ENCODE measurements at regions not wholly inside any gene's neighbourhood (a gene's known extent, or its start where the extent isn't known, plus 50 kb on each side); places are given as distances from the start of the nearest gene placed in this dataset.

- H3K4me3 ChIP-seq (ENCODE audit: low read length, poor library complexity, severe bottlenecking): no peak overlapping the region
- H3K36me3 ChIP-seq (ENCODE audit: insufficient read depth, low read length): no peaks in the 10 kb centered on the region
- no peaks in the 10 kb centered on the region for H4K20me1 ChIP-seq (ENCODE audit: insufficient read depth, low read length, poor library complexity, severe bottlenecking)
- no peaks in the 10 kb centered on the region for H3F3A ChIP-seq (ENCODE audit: low read depth)
- TF ChIP-seq EZH2phosphoT487 (IDR thresholded peaks at IDR 0.05; ENCODE audit: borderline replicate concordance): no peak
- no peak for TF ChIP-seq CTCF (conservative IDR thresholded peaks at IDR 0.05; ENCODE audit: low read length)
- H3K27me3 ChIP-seq (ENCODE audit: insufficient read depth, low read length, poor library complexity, severe bottlenecking): no peaks in the 10 kb centered on the region
- no peaks in the 10 kb centered on the region for H3K9me3 ChIP-seq (ENCODE audit: insufficient read depth, low read depth, low read length)
- no peaks in the 10 kb centered on the region for H3K4me1 ChIP-seq (ENCODE audit: insufficient read depth, low read length, poor library complexity, severe bottlenecking)
- H2AFZ ChIP-seq (ENCODE audit: low read length): no peak overlapping the region
- no peaks in the 10 kb centered on the region for H3K9me2 ChIP-seq (replicated peaks; ENCODE audit: low read depth, low read length)
- no peak overlapping the region for H3K4me2 ChIP-seq (ENCODE audit: low read depth, low read length, poor library complexity, severe bottlenecking)
- no peaks in the 10 kb centered on the region for H3K79me2 ChIP-seq (ENCODE audit: insufficient read depth, low read length)
- no peak overlapping the region for H3K9ac ChIP-seq (ENCODE audit: low read depth, low read length, poor library complexity, severe bottlenecking)
These were observed 95.0 kb upstream of the SMARCAD1 start for GRCh38 chr4:94112644-94113043.

- Histone ChIP-seq H3K27me3 (ENCODE audit: insufficient read depth, low read length, poor library complexity, severe bottlenecking) (no peaks in the 10 kb centered on the region), H3F3A (ENCODE audit: low read depth) (no peaks in the 10 kb centered on the region), H3K9me2 (replicated peaks; ENCODE audit: low read depth, low read length) (no peaks in the 10 kb centered on the region; the same call in 1 of the 2 replicates), H3K4me1 (ENCODE audit: insufficient read depth, low read length, poor library complexity, severe bottlenecking) (no peaks in the 10 kb centered on the region), H3K9me3 (ENCODE audit: insufficient read depth, low read depth, low read length) (no peaks in the 10 kb centered on the region), H3K36me3 (ENCODE audit: insufficient read depth, low read length) (no peaks in the 10 kb centered on the region), H4K20me1 (ENCODE audit: insufficient read depth, low read length, poor library complexity, severe bottlenecking) (no peaks in the 10 kb centered on the region), H3K79me2 (ENCODE audit: insufficient read depth, low read length) (no peaks in the 10 kb centered on the region), H3K9ac (ENCODE audit: low read depth, low read length, poor library complexity, severe bottlenecking) (no peak overlapping the region), H3K4me2 (ENCODE audit: low read depth, low read length, poor library complexity, severe bottlenecking) (no peak overlapping the region), H2AFZ (ENCODE audit: low read length) (no peak overlapping the region), H3K4me3 (ENCODE audit: low read length, poor library complexity, severe bottlenecking) (no peak overlapping the region)
- TF ChIP-seq CTCF (conservative IDR thresholded peaks at IDR 0.05; ENCODE audit: low read length): no peak
- TF ChIP-seq EZH2phosphoT487 (IDR thresholded peaks at IDR 0.05; ENCODE audit: borderline replicate concordance): no peak
These were observed 92.0 kb upstream of the SMARCAD1 start for GRCh38 chr4:94115687-94116086.

- no peaks in the 10 kb centered on the region for H3F3A ChIP-seq (ENCODE audit: low read depth)
- H2AFZ ChIP-seq (ENCODE audit: low read length): no peak overlapping the region
- H3K4me1 ChIP-seq (ENCODE audit: insufficient read depth, low read length, poor library complexity, severe bottlenecking): no peaks in the 10 kb centered on the region
- H3K36me3 ChIP-seq (ENCODE audit: insufficient read depth, low read length): no peaks in the 10 kb centered on the region
- H3K9me3 ChIP-seq (ENCODE audit: insufficient read depth, low read depth, low read length): no peaks in the 10 kb centered on the region
- no peak overlapping the region for H3K4me2 ChIP-seq (ENCODE audit: low read depth, low read length, poor library complexity, severe bottlenecking)
- no peaks in the 10 kb centered on the region for H3K27me3 ChIP-seq (ENCODE audit: insufficient read depth, low read length, poor library complexity, severe bottlenecking)
- H3K9me2 ChIP-seq (replicated peaks; ENCODE audit: low read depth, low read length): no peaks in the 10 kb centered on the region; the same call in 1 of the 2 replicates
- H4K20me1 ChIP-seq (ENCODE audit: insufficient read depth, low read length, poor library complexity, severe bottlenecking): no peaks in the 10 kb centered on the region
- H3K79me2 ChIP-seq (ENCODE audit: insufficient read depth, low read length): no peaks in the 10 kb centered on the region
- TF ChIP-seq CTCF (conservative IDR thresholded peaks at IDR 0.05; ENCODE audit: low read length): no peak
- no peak for TF ChIP-seq EZH2phosphoT487 (IDR thresholded peaks at IDR 0.05; ENCODE audit: borderline replicate concordance)
- no peak overlapping the region for H3K9ac ChIP-seq (ENCODE audit: low read depth, low read length, poor library complexity, severe bottlenecking)
- H3K4me3 ChIP-seq (ENCODE audit: low read length, poor library complexity, severe bottlenecking): no peak overlapping the region
These were observed 90.8 kb upstream of the SMARCAD1 start for GRCh38 chr4:94116842-94117241.

All from Loucy (cell line).